ENCODE measurements at regions not wholly inside any gene's neighbourhood (a gene's known extent, or its start where the extent isn't known, plus 50 kb on each side); places are given as distances from the start of the nearest gene placed in this dataset.

DNA sequence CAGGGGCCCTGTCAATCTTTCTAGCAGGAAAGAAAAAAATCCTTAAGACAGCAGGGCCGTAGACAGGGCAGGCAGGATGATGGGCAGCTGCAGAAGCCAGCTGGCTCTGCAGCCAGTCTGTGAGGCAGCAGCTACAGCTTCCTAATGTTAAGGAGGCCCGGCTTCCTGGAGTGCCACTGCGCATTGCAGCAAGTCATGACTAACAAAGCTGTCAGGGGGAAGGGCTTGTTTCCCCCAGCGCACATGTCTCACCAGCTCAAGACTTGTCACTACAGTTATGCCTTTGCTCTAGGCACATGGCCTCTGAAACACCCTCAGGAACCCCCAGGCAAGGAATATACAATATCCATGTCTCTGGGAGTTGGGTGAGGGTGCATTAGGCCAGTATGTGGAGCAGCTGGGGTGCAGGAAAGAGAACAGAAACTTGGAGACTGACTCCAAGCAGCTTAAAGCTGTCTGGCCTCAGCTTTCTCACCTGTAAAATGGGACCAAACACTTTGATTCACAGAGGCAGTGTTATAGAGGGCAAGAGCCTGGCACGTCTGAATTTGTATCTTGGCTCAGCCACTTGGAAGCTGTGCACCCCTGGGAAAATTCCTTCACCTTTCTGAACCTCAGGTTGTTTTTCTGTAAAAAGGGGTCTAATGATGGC lies 220.0 kb downstream of the HAPSTR1 start:
- intact Hi-C loops (cut with DNase I), result no loop called here
- no peaks in the 10 kb centered on the region for H3K9me3 ChIP-seq
- no peak for TF ChIP-seq POLR2A (IDR thresholded peaks at IDR 0.05)
- TF ChIP-seq, protein P1, sequence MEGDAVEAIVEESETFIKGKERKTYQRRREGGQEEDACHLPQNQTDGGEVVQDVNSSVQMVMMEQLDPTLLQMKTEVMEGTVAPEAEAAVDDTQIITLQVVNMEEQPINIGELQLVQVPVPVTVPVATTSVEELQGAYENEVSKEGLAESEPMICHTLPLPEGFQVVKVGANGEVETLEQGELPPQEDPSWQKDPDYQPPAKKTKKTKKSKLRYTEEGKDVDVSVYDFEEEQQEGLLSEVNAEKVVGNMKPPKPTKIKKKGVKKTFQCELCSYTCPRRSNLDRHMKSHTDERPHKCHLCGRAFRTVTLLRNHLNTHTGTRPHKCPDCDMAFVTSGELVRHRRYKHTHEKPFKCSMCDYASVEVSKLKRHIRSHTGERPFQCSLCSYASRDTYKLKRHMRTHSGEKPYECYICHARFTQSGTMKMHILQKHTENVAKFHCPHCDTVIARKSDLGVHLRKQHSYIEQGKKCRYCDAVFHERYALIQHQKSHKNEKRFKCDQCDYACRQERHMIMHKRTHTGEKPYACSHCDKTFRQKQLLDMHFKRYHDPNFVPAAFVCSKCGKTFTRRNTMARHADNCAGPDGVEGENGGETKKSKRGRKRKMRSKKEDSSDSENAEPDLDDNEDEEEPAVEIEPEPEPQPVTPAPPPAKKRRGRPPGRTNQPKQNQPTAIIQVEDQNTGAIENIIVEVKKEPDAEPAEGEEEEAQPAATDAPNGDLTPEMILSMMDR (IDR thresholded peaks at IDR 0.05), result no peak
- DNase-seq (peak in 3 of 4 donors; percentile 29 to 32 (median 30)), ATAC-seq (no peak)
- 40 to 55% methylated on average over 5 of the region's 5 CpGs for WGBS, 2 donors
- H3K27me3 ChIP-seq, result no peaks in the 10 kb centered on the region
- H3K27ac ChIP-seq, result no peak overlapping the region
- H3K4me1 ChIP-seq, result peaks cover 50% of the 10 kb centered on the region
- H3K36me3 ChIP-seq (replicated peaks in 1 of 2; ENCODE audit: insufficient read depth in 1 of 2, low read depth in 2 of 2), result no peaks in the 10 kb centered on the region
- no peak overlapping the region for H3K4me3 ChIP-seq

DNA sequence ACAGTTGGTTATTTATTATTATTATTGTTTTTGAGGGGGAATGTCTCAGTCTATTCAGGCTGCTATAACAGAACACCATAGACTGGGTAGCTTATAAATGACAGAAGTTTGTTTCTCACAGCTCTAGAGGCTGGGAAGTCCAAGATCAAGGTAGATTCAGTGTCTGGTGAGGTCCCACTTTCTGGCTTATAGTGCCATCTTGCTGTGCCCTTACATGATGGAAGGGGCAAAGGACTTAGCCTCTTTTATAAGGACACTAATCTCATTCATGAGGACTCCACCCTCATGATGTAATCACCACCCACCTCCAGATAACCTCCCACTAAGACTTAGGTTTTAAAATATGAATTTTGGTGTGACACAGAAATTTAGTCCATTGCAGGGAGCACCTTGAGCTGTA lies 224.6 kb downstream of the HAPSTR1 start:
- intact Hi-C loops (cut with DNase I), result no loop called here
- DNase-seq, result no peak
- H3K36me3 ChIP-seq (replicated peaks in 1 of 2; ENCODE audit: insufficient read depth in 1 of 2, low read depth in 2 of 2), result no peaks in the 10 kb centered on the region
- peak overlapping the region; percentile 25 to 72 (median 50) for H3K27ac ChIP-seq
- ATAC-seq, result no peak
- H3K4me1 ChIP-seq, result peaks cover 20% of the 10 kb centered on the region
- H3K4me3 ChIP-seq, result no peak overlapping the region
- no peaks in the 10 kb centered on the region for H3K27me3 ChIP-seq
- H3K9me3 ChIP-seq, result no peaks in the 10 kb centered on the region
- TF ChIP-seq POLR2A (IDR thresholded peaks at IDR 0.05), result no peak
- TF ChIP-seq, protein P1 (IDR thresholded peaks at IDR 0.05), result no peak

DNA sequence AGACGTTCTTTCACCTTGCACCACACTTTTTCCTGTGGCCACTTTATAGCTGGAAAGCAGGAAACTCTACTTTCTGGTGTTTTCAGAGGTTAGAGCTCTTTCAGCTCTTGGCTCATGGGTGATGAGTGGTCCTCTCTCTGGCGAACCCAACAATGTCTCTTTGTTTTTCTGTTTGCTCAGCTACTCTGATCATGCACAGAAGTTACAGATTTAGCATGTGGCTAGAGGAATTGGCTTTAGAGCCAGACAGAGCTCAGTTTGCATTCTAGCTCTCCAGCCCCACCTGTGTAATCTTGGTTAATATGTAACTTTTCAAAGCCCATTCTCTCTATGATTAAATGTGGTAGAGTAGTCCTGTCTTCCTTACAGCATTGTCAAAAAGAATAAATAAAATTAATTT lies 225.2 kb downstream of the HAPSTR1 start:
- H3K27me3 ChIP-seq, result no peaks in the 10 kb centered on the region
- DNase-seq, result peak; percentile 34 to 71 (median 56)
- peak; percentile 95 for ATAC-seq
- peak overlapping the region in 3 of 4 donors; percentile 49 to 72 (median 52) for H3K27ac ChIP-seq
- no peaks in the 10 kb centered on the region for H3K9me3 ChIP-seq
- H3K4me3 ChIP-seq, result no peak overlapping the region
- TF ChIP-seq, protein P1 (IDR thresholded peaks at IDR 0.05), result peak in 2 of 7 experiments; percentile 17 to 27
- no peak for TF ChIP-seq POLR2A (IDR thresholded peaks at IDR 0.05)
- H3K4me1 ChIP-seq, result peaks cover 14% of the 10 kb centered on the region
- no peaks in the 10 kb centered on the region for H3K36me3 ChIP-seq (replicated peaks in 1 of 2; ENCODE audit: insufficient read depth in 1 of 2, low read depth in 2 of 2)
- 10 to 20% methylated on average over 2 of the region's 2 CpGs for WGBS, 2 donors
- intact Hi-C loops (cut with DNase I), result no loop called here

DNA sequence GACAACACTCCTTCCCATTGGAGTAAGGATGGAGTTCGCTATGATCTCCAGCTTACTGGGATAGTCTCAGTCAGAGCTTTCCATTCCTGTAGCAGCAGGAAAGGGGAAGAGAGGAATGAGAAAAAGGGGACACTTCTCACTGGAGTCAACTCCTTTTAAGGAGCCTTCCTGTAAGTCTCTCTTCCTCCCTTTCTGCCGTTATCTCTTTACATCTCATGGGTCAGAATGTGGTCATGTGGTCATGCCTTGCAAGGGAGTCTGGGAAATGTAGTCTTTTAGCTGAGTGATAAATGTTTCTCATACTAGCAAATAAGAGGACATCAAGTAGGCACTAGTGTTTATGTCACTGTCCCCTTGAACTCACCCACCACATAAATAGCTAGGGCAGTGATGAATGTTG lies 227.3 kb downstream of the HAPSTR1 start:
- 80 to 88% methylated on average over 2 of the region's 2 CpGs for WGBS, 2 donors
- H3K9me3 ChIP-seq, result no peaks in the 10 kb centered on the region
- intact Hi-C loops (cut with DNase I), result no loop called here
- H3K36me3 ChIP-seq (replicated peaks in 1 of 2; ENCODE audit: insufficient read depth in 1 of 2, low read depth in 2 of 2), result no peaks in the 10 kb centered on the region
- ATAC-seq (no peak), DNase-seq (no peak)
- no peak overlapping the region for H3K4me3 ChIP-seq
- TF ChIP-seq, protein P1 (IDR thresholded peaks at IDR 0.05), result no peak
- TF ChIP-seq POLR2A (IDR thresholded peaks at IDR 0.05), result no peak
- no peaks in the 10 kb centered on the region for H3K27me3 ChIP-seq
- no peak overlapping the region for H3K27ac ChIP-seq
- peaks cover 22% of the 10 kb centered on the region for H3K4me1 ChIP-seq

DNA sequence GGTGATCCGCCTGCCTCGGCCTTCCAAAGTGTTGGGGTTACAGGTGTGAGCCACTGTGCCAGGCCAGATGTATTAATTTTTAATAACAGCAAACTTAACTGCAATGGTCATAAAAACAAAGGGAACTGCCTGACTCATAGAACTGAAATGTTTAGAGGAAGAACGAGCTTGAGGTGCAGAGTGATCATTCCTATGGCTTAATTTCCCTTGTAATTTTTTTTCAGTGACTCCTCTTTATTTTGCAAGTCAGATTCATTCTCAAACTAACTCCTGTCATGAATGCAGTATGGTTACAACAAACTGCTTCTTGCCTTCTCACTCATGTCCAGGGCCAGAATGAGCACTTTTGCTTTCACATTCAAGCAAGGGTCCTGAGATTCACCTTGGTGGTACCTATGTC lies 231.3 kb downstream of the HAPSTR1 start:
- DNase-seq (no peak), ATAC-seq (no peak)
- no peaks in the 10 kb centered on the region for H3K27me3 ChIP-seq
- H3K4me3 ChIP-seq, result no peak overlapping the region
- TF ChIP-seq, protein P1 (IDR thresholded peaks at IDR 0.05), result no peak
- TF ChIP-seq POLR2A (IDR thresholded peaks at IDR 0.05), result no peak
- peak overlapping the region in 2 of 4 donors; percentile 34 to 53 for H3K27ac ChIP-seq
- intact Hi-C loops (cut with DNase I), result no loop called here
- peaks cover 8% of the 10 kb centered on the region for H3K4me1 ChIP-seq
- H3K36me3 ChIP-seq (replicated peaks in 1 of 2; ENCODE audit: insufficient read depth in 1 of 2, low read depth in 2 of 2), result no peaks in the 10 kb centered on the region
- 55 to 85% methylated on average over 3 of the region's 3 CpGs for WGBS, 2 donors
- H3K9me3 ChIP-seq, result no peaks in the 10 kb centered on the region

All from body of pancreas (tissue), 4 donors.